Esophagus squamous epithelium (tissue), 4 donors: ENCODE measurements at regions not wholly inside any gene's neighbourhood (a gene's known extent, or its start where the extent isn't known, plus 50 kb on each side); places are given as distances from the start of the nearest gene placed in this dataset.

Experiments
- CTCF ChIP-seq, 6 experiments: fragments of 450-650 bp in 4 of 6; fragments of 200-600 bp in 2 of 6; sonication (generic) in 2 of 6; IDR thresholded peaks; one replicate each; pipeline ENCODE4 v1.5.1; 2016 to 2019; ENCODE audit warnings: antibody characterized with exemption in 6 of 6, mild to moderate bottlenecking in 4 of 6, moderate library complexity in 4 of 6
- POLR2A ChIP-seq, 4 donors: fragments of 450-650 bp; IDR thresholded peaks; one replicate each; pipeline ENCODE4 v1.6.1; 2017; ENCODE audit warnings: antibody characterized with exemption in 4 of 4, mild to moderate bottlenecking in 4 of 4, moderate library complexity in 3 of 4

GRCh38 chr3:28781053-28781452 lies 432.4 kb upstream of the AZI2 start:
- no peak for TF ChIP-seq CTCF (IDR thresholded peaks at IDR 0.05)
- no peak for TF ChIP-seq POLR2A (IDR thresholded peaks at IDR 0.05)
